ENCODE measurements at regions not wholly inside any gene's neighbourhood (a gene's known extent, or its start where the extent isn't known, plus 50 kb on each side); places are given as distances from the start of the nearest gene placed in this dataset.

- H3K9me2 ChIP-seq (replicated peaks; ENCODE audit: low read depth, low read length), result no peaks in the 10 kb centered on the region
- no peak overlapping the region for H2AFZ ChIP-seq (ENCODE audit: low read length)
- no peaks in the 10 kb centered on the region for H3K36me3 ChIP-seq (ENCODE audit: insufficient read depth, low read length)
- no peak overlapping the region for H3K4me3 ChIP-seq (ENCODE audit: low read length, poor library complexity, severe bottlenecking)
- no peak overlapping the region for H3K9ac ChIP-seq (ENCODE audit: low read depth, low read length, poor library complexity, severe bottlenecking)
- no peaks in the 10 kb centered on the region for H3K9me3 ChIP-seq (ENCODE audit: insufficient read depth, low read depth, low read length)
- H3K79me2 ChIP-seq (ENCODE audit: insufficient read depth, low read length), result no peaks in the 10 kb centered on the region
- TF ChIP-seq EZH2phosphoT487 (IDR thresholded peaks at IDR 0.05; ENCODE audit: borderline replicate concordance) (no peak), CTCF (conservative IDR thresholded peaks at IDR 0.05; ENCODE audit: low read length) (no peak)
- H4K20me1 ChIP-seq (ENCODE audit: insufficient read depth, low read length, poor library complexity, severe bottlenecking), result no peaks in the 10 kb centered on the region
- H3F3A ChIP-seq (ENCODE audit: low read depth), result no peaks in the 10 kb centered on the region
- H3K27me3 ChIP-seq (ENCODE audit: insufficient read depth, low read length, poor library complexity, severe bottlenecking), result no peaks in the 10 kb centered on the region
- H3K4me2 ChIP-seq (ENCODE audit: low read depth, low read length, poor library complexity, severe bottlenecking), result no peak overlapping the region
- no peaks in the 10 kb centered on the region for H3K4me1 ChIP-seq (ENCODE audit: insufficient read depth, low read length, poor library complexity, severe bottlenecking)
Observed at GRCh38 chr2:57965219-57965618, 81.4 kb upstream of the VRK2 start.

- no peaks in the 10 kb centered on the region for H3K9me2 ChIP-seq (replicated peaks; ENCODE audit: low read depth, low read length)
- TF ChIP-seq EZH2phosphoT487 (IDR thresholded peaks at IDR 0.05; ENCODE audit: borderline replicate concordance) (no peak), CTCF (conservative IDR thresholded peaks at IDR 0.05; ENCODE audit: low read length) (no peak)
- H3K4me1 ChIP-seq (ENCODE audit: insufficient read depth, low read length, poor library complexity, severe bottlenecking), result no peaks in the 10 kb centered on the region
- H3K9me3 ChIP-seq (ENCODE audit: insufficient read depth, low read depth, low read length), result no peaks in the 10 kb centered on the region
- no peaks in the 10 kb centered on the region for H3F3A ChIP-seq (ENCODE audit: low read depth)
- H3K4me2 ChIP-seq (ENCODE audit: low read depth, low read length, poor library complexity, severe bottlenecking), result no peak overlapping the region
- H3K9ac ChIP-seq (ENCODE audit: low read depth, low read length, poor library complexity, severe bottlenecking), result no peak overlapping the region
- H2AFZ ChIP-seq (ENCODE audit: low read length), result no peak overlapping the region
- no peaks in the 10 kb centered on the region for H4K20me1 ChIP-seq (ENCODE audit: insufficient read depth, low read length, poor library complexity, severe bottlenecking)
- H3K79me2 ChIP-seq (ENCODE audit: insufficient read depth, low read length), result no peaks in the 10 kb centered on the region
- H3K4me3 ChIP-seq (ENCODE audit: low read length, poor library complexity, severe bottlenecking), result no peak overlapping the region
- no peaks in the 10 kb centered on the region for H3K27me3 ChIP-seq (ENCODE audit: insufficient read depth, low read length, poor library complexity, severe bottlenecking)
- H3K36me3 ChIP-seq (ENCODE audit: insufficient read depth, low read length), result no peaks in the 10 kb centered on the region
Observed at GRCh38 chr2:57965961-57966360, 80.6 kb upstream of the VRK2 start.

- Histone ChIP-seq H2AFZ (ENCODE audit: low read length) (no peak overlapping the region), H3K36me3 (ENCODE audit: insufficient read depth, low read length) (no peaks in the 10 kb centered on the region), H3K4me3 (ENCODE audit: low read length, poor library complexity, severe bottlenecking) (no peak overlapping the region), H3K79me2 (ENCODE audit: insufficient read depth, low read length) (no peaks in the 10 kb centered on the region), H3K9me3 (ENCODE audit: insufficient read depth, low read depth, low read length) (no peaks in the 10 kb centered on the region), H4K20me1 (ENCODE audit: insufficient read depth, low read length, poor library complexity, severe bottlenecking) (no peaks in the 10 kb centered on the region), H3K4me1 (ENCODE audit: insufficient read depth, low read length, poor library complexity, severe bottlenecking) (no peaks in the 10 kb centered on the region), H3K9me2 (replicated peaks; ENCODE audit: low read depth, low read length) (no peaks in the 10 kb centered on the region), H3K27me3 (ENCODE audit: insufficient read depth, low read length, poor library complexity, severe bottlenecking) (no peaks in the 10 kb centered on the region), H3K4me2 (ENCODE audit: low read depth, low read length, poor library complexity, severe bottlenecking) (no peak overlapping the region), H3F3A (ENCODE audit: low read depth) (no peaks in the 10 kb centered on the region), H3K9ac (ENCODE audit: low read depth, low read length, poor library complexity, severe bottlenecking) (no peak overlapping the region)
- TF ChIP-seq CTCF (conservative IDR thresholded peaks at IDR 0.05; ENCODE audit: low read length) (no peak), EZH2phosphoT487 (IDR thresholded peaks at IDR 0.05; ENCODE audit: borderline replicate concordance) (no peak)
Observed at GRCh38 chr2:57973621-57974186, 72.9 kb upstream of the VRK2 start.
